GM18502 (cell line): ENCODE measurements at regions not wholly inside any gene's neighbourhood (a gene's known extent, or its start where the extent isn't known, plus 50 kb on each side); places are given as distances from the start of the nearest gene placed in this dataset.
"Not testable (repeated sequence)": the region's sequence is repeated elsewhere in the genome, so short reads cannot be mapped to it uniquely, and the experiment has no call there.

Source experiments
- ATAC-seq: cut with Tn5 transposase; IDR thresholded peaks from one replicate; pipeline ENCODE4 v1.9.1; 2021; ENCODE audit warnings: mild to moderate bottlenecking; ENCODE audit not compliant: unreplicated experiment, poor library complexity

GRCh38 chr5:1998348-1998669, 115.6 kb upstream of the IRX4 start:
- ATAC-seq = no peak

DNA sequence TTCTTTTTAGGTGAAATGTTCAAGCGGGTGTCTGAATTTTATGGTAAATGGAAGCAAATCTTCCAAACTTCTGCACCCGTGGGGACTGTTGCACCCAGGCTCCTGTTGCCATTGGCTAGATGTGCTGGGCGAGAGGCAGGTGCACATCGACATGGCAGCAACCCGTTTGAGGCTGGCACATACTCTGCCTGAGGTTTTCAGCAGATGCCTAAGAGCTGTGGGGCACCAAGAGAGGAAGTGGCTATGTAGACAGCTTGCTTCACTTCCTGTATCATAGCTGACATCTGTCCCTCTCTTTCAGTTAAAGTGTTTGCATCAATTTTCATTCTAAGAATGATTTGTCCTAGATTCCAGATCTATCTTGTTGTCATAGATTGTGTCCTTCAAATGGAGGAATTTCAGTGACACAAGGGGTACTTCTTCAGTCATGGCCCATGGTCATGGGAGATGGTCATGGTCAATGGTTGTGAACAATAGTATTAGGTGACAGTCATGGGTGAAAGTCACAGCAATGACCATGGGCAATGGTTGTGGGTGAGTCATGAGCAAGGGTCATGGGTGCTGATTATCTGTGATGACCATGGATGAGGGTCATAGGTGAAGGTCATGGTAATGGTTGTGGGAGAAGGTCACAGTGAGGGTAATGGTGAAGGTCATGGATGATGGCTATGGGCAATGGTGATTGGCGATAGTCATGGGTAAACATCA, 115.1 kb upstream of the IRX4 start:
- ATAC-seq = no peak

GRCh38 chr5:1995491-1995890, 112.8 kb upstream of the IRX4 start:
- no peak for ATAC-seq

DNA sequence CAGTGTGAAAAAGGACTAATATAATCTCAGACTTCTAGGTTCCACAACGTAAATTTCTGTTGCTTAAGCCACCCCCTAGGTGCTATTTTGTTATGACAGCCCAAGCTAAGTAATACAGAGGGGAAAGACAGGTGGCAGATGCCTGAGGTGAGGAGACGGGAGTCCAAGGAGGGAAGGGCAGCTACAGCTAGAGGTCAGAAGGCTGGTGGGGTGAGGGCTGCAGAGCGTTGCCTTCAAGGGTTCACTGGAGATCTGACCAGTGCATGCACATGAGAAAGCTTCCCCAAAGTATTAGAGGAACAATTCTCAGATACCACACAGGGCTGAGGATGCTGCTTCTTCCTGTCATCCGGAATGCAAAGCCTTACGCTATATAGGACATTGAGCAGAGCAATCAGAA, 104.7 kb upstream of the IRX4 start:
- ATAC-seq = no peak

DNA sequence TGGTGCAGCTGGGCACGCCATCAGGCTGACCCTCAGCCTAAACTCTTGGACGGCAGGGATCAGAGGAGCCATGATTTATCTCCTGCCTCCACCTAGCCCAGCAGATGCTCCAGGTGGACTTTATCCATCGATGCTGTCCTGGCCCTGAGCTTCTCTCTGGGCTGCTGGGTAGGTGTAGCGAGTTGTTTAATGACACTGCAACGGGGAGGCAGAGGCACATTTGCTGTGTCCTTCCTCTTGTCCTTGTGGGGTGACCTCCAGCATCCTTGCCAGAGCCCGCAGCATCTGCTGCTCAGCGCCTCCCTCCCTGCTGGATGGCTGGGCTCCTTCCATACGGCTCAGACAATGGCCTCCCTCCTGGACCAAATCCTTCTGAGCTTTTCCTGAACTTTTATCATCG, 103.1 kb upstream of the IRX4 start:
- no peak for ATAC-seq

GRCh38 chr5:1983919-1984695, 101.4 kb upstream of the IRX4 start:
- no peak for ATAC-seq

DNA sequence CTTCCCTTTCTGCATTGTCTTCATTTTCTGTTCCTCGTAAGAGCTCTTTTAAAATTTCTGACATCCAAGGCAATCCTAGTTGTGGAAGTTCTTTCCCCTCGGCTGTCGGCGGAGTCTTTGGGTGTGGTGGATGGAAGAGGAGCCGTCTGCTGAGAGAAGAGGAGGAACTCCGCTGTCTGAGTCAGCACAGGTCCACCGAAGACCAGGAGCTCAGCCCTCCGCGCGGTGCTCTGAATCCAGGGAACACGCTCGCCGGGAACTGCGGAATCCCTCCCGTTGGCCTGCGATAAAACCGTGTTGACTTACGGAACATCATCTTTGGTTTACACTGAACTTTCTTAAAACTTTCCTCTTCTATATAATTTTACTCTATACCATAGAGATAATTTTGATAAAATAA, 100.7 kb upstream of the IRX4 start:
- ATAC-seq = no peak

DNA sequence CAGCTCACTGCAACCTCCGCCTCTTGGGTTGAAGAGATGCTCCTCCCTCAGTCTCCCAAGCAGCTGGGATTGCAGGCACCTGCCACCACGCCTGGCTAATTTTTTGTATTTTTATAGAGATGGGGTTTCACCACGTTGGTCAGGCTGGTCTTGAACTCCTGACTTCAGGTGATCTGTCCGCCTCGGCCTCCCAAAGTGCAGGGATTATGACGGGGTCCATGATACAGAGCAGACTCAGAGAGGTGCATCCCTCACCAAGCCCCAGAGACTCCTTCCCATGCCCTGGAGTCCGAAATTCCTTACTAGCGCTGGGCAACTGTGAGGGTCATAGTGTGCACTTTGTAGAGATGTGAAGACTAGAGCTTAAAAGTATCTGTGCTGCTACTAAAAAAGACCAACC, 99.8 kb upstream of the IRX4 start:
- not testable (repeated sequence) for ATAC-seq

- no peak for ATAC-seq
Observed at GRCh38 chr5:1975898-1976765, 93.4 kb upstream of the IRX4 start.

DNA sequence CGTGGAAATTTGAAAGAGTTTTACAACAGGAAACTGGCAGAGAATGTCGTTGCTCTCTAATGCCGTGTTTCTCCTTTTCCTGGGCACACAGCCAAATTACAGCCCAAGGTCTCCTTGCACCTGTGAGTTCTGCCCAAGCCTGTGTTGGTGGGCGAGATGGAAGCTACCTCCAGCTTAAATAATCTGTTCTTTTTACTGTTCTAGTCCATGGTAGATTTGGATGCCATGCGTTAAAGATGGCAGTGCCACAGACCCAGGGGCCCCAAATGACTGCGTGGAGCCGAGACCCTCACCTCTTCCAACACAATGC, 92.6 kb upstream of the IRX4 start:
- no peak for ATAC-seq

DNA sequence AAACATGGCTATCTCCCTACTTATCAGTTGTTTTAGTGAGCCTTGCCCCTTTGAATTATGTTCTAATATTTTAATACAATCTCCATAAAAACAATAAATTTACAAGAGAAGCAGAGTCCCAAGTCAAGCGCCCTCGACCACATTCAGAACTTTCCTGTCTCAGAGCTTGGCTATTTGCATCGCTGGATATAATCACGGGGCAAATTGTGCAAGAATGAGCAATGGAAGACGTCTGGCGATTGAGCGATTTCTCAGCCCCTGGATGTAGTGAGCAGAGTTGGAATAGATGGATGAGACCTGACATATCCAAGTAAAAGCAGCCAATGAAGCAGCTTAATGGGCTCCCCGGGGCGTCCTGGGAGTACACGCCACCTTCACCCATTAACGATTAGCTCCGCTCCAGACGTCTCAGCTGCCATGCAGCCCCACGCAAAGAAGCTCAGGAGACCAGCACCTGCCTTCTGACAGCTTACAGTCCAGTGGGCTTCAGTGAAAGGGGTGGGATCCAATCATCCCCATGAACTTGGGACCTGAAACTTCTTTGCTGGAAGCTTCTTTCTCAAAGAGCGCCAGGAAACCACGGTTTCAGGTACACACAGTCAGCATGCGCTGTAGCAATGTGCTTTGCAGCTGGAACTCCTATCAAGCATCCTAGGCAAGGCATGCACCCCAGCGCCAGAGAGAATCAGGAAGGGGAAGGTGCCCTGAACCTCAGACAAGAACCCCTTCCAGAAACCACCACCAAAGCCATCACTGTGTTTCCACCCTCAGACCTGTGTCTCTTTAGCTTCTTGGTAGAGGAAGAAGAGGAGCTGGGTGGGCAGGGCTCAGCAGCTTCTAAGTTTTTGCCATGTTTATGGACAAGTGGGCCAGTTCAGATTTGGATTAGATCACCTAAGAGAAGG, 92.0 kb upstream of the IRX4 start:
- ATAC-seq = no peak

GRCh38 chr5:1974081-1974480, 91.4 kb upstream of the IRX4 start:
- ATAC-seq = no peak

DNA sequence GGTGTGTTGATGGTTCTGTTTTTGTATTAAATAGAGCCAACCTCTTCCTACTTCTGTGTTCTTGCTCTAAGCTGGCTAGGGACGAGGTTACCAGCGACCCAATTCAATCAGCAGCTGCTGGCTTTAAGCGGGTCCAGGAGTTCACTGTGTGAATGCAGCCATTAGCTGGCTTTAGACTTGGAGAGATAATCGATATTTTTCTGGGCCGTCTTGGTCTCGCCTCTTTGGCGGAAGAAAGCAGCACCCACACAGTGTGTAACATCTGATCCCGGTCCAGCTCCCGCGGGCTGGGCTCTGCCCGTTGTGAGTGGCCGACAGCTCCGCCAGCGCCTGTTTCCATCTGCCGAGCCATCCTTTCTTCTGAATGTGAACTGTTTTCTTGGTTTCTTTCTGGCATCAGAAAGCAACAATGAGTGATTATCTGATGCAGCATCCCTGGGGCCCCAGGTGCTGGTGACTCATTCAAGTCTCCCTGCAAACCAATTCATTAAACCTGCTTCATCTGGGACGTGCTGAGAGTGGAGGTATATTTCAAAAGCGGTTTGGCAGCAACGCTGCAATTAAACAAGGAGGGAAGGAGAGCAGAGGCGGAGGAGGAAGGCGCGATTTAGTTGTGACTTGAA, 90.8 kb upstream of the IRX4 start:
- no peak for ATAC-seq

DNA sequence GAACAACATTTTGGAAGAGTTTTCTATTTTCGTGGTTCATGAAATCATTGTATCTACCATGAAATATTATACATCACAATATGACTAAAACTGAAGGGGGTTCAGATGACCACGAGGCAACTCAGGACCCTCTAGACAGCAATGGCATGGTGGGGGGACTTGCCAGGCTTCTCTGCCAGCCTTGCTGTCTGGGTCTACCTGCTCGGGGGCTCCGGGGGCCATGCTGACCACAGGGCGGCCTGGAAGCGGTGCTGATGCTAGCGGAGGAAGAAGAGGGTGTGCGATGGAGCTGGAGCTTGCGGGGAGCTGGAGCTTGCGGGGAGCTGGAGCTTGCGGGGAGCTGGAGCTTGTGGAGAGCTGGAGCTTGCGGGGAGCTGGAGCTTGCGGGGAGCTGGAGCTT, 89.2 kb upstream of the IRX4 start:
- ATAC-seq = no peak

DNA sequence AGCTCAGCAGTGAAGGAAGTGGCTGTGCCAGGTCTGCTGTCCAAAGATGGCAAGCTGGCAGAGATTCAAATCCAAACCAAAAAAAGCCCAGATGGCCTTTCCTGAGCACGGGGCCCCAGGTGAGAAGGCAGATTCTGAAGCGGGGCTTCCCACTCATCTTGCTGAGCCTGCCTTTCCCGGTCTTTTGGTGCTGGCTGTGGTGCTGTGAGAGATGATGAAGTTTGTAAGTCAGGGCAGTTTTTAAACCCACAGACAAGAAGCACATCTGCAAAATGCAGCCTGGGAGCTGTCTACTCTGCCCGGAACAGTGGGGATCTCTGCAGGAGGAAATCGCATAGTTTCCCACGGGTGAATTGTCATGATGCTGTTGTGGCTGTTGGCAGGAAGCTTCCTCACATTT, 85.0 kb upstream of the IRX4 start:
- ATAC-seq = no peak

DNA sequence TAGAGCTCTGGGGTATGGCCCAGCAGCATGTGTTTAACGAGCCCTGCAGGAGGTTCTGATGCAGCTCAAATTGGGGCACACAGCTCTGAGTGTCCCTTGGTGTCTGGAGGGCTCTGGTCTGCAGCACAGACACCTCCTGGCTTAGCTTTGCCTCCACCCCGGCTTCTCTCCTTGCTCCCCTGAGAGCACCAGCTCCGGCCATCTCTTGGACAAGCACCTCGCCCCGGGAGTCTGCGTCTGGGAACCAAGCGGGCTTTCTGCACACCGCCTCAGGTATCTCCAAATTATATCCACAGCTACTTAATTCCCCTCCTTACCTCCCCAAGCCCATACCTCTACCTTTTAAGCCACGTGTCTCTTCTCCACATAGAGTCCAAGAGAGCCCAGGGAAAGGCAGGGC, 83.7 kb upstream of the IRX4 start:
- no peak for ATAC-seq

GRCh38 chr5:1965925-1966324, 83.2 kb upstream of the IRX4 start:
- ATAC-seq = no peak

- ATAC-seq = no peak
Observed at GRCh38 chr5:1963941-1964451, 81.3 kb upstream of the IRX4 start.

GRCh38 chr5:1963358-1963757, 80.6 kb upstream of the IRX4 start:
- no peak for ATAC-seq
